ENCODE measurements at regions not wholly inside any gene's neighbourhood (a gene's known extent, or its start where the extent isn't known, plus 50 kb on each side); places are given as distances from the start of the nearest gene placed in this dataset.

DNA sequence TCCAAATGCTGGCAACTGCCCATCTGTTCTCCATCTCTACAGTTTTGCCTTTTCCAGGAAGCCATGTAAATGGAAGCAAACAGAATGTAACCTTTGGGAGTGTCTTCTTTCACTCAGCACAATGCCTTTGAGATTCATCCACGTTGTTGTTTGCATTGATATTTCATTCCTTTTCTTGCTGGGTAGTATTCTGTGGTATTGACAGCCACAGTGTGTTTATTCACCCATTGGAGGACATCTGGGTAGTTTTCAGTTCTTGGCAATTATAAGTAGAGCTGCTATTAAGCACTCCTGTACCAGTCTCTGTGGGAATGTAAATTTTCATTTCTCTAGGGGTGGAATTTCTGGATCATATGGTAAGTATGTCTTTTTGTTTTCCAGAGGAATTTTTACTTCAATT lies 194.3 kb upstream of the RPS6KA3 start:
- TF ChIP-seq CREM (CRISPR knock-in tag; IDR thresholded peaks at IDR 0.05) (no peak), CTCF (IDR thresholded peaks at IDR 0.05) (no peak), E2F4 (CRISPR knock-in tag; IDR thresholded peaks at IDR 0.05; ENCODE audit: borderline replicate concordance, low read depth) (no peak), JUN (CRISPR knock-in tag; IDR thresholded peaks at IDR 0.05) (no peak), NFE2L1 (CRISPR knock-in tag; IDR thresholded peaks at IDR 0.05) (no peak), IRF2 (CRISPR knock-in tag; IDR thresholded peaks at IDR 0.05; ENCODE audit: borderline replicate concordance, low read depth) (no peak), USF2 (CRISPR knock-in tag; IDR thresholded peaks at IDR 0.05) (no peak), ZNF121 (CRISPR knock-in tag; IDR thresholded peaks at IDR 0.05) (no peak), NR2C2 (CRISPR knock-in tag; IDR thresholded peaks at IDR 0.05) (no peak)
- TF ChIP-seq, protein P1, sequence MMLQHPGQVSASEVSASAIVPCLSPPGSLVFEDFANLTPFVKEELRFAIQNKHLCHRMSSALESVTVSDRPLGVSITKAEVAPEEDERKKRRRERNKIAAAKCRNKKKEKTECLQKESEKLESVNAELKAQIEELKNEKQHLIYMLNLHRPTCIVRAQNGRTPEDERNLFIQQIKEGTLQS (CRISPR knock-in tag; conservative IDR thresholded peaks at IDR 0.05), result no peak
- TF ChIP-seq, protein P2, sequence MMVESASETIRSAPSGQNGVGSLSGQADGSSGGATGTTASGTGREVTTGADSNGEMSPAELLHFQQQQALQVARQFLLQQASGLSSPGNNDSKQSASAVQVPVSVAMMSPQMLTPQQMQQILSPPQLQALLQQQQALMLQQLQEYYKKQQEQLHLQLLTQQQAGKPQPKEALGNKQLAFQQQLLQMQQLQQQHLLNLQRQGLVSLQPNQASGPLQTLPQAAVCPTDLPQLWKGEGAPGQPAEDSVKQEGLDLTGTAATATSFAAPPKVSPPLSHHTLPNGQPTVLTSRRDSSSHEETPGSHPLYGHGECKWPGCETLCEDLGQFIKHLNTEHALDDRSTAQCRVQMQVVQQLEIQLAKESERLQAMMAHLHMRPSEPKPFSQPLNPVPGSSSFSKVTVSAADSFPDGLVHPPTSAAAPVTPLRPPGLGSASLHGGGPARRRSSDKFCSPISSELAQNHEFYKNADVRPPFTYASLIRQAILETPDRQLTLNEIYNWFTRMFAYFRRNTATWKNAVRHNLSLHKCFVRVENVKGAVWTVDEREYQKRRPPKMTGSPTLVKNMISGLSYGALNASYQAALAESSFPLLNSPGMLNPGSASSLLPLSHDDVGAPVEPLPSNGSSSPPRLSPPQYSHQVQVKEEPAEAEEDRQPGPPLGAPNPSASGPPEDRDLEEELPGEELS (CRISPR knock-in tag; IDR thresholded peaks at IDR 0.05), result no peak
- TF ChIP-seq, protein P3, sequence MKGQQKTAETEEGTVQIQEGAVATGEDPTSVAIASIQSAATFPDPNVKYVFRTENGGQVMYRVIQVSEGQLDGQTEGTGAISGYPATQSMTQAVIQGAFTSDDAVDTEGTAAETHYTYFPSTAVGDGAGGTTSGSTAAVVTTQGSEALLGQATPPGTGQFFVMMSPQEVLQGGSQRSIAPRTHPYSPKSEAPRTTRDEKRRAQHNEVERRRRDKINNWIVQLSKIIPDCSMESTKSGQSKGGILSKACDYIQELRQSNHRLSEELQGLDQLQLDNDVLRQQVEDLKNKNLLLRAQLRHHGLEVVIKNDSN (CRISPR knock-in tag; IDR thresholded peaks at IDR 0.05), result no peak
- TF ChIP-seq, protein P4, sequence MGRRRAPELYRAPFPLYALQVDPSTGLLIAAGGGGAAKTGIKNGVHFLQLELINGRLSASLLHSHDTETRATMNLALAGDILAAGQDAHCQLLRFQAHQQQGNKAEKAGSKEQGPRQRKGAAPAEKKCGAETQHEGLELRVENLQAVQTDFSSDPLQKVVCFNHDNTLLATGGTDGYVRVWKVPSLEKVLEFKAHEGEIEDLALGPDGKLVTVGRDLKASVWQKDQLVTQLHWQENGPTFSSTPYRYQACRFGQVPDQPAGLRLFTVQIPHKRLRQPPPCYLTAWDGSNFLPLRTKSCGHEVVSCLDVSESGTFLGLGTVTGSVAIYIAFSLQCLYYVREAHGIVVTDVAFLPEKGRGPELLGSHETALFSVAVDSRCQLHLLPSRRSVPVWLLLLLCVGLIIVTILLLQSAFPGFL (CRISPR knock-in tag; IDR thresholded peaks at IDR 0.05; ENCODE audit: borderline replicate concordance), result no peak
- TF ChIP-seq, protein P5, sequence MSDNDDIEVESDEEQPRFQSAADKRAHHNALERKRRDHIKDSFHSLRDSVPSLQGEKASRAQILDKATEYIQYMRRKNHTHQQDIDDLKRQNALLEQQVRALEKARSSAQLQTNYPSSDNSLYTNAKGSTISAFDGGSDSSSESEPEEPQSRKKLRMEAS (CRISPR knock-in tag; IDR thresholded peaks at IDR 0.05), result no peak

Measured in WTC11 (cell line).